ENCODE measurements at regions not wholly inside any gene's neighbourhood (a gene's known extent, or its start where the extent isn't known, plus 50 kb on each side); places are given as distances from the start of the nearest gene placed in this dataset.

- TF ChIP-seq, protein P1, sequence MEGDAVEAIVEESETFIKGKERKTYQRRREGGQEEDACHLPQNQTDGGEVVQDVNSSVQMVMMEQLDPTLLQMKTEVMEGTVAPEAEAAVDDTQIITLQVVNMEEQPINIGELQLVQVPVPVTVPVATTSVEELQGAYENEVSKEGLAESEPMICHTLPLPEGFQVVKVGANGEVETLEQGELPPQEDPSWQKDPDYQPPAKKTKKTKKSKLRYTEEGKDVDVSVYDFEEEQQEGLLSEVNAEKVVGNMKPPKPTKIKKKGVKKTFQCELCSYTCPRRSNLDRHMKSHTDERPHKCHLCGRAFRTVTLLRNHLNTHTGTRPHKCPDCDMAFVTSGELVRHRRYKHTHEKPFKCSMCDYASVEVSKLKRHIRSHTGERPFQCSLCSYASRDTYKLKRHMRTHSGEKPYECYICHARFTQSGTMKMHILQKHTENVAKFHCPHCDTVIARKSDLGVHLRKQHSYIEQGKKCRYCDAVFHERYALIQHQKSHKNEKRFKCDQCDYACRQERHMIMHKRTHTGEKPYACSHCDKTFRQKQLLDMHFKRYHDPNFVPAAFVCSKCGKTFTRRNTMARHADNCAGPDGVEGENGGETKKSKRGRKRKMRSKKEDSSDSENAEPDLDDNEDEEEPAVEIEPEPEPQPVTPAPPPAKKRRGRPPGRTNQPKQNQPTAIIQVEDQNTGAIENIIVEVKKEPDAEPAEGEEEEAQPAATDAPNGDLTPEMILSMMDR (conservative IDR thresholded peaks at IDR 0.05 in 1 of 2, IDR thresholded peaks at IDR 0.05 in 1 of 2; ENCODE audit: low read depth in 1 of 2, low read length in 2 of 2): no peak
- TF ChIP-seq EZH2 (IDR thresholded peaks at IDR 0.05; ENCODE audit: low read length, missing control alignments): no peak
Observed at GRCh38 chr15:29622637-29623036, 199.6 kb downstream of the TJP1 start.

All from fibroblast of lung (primary cell).